ENCODE measurements at regions not wholly inside any gene's neighbourhood (a gene's known extent, or its start where the extent isn't known, plus 50 kb on each side); places are given as distances from the start of the nearest gene placed in this dataset.

- Histone ChIP-seq H2AFZ (ENCODE audit: low read depth, low read length, poor library complexity, severe bottlenecking) (no peak overlapping the region), H3K27me3 (ENCODE audit: insufficient read depth, low read length) (no peaks in the 10 kb centered on the region), H3K9me2 (ENCODE audit: insufficient read depth) (no peaks in the 10 kb centered on the region), H3K9ac (ENCODE audit: low read length) (no peak overlapping the region), H3K4me1 (ENCODE audit: control insufficient read depth in 1 of 2, insufficient read depth in 2 of 2, low read length in 2 of 2) (no peaks in the 10 kb centered on the region), H3K36me3 (ENCODE audit: control insufficient read depth in 1 of 2, insufficient read depth in 2 of 2, low read length in 2 of 2) (no peaks in the 10 kb centered on the region), H3K79me2 (ENCODE audit: insufficient read depth, low read length) (no peaks in the 10 kb centered on the region), H4K20me1 (ENCODE audit: insufficient read depth) (no peaks in the 10 kb centered on the region), H3K4me3 (replicated peaks in 1 of 2; ENCODE audit: low read depth in 1 of 2, low read length in 2 of 2) (no peak overlapping the region), H3K9me3 (ENCODE audit: control insufficient read depth in 1 of 2, insufficient read depth in 1 of 2, low read depth in 1 of 2, low read length in 2 of 2) (no peaks in the 10 kb centered on the region; a peak in 1 of 4 replicates), H3K27ac (ENCODE audit: low read depth, low read length) (no peak overlapping the region), H3K4me2 (ENCODE audit: low read length) (no peak overlapping the region)
- no peak for DNase-seq (ENCODE audit: low read depth, low spot score)
- ChIA-PET CTCF (no interaction called here), RAD21 (ENCODE audit: low non-redundant PET in 1 of 2, low total read pairs in 2 of 2, uncharacterized antibody in 2 of 2, unreplicated experiment in 2 of 2) (no interaction called here), POLR2A (no interaction called here)
- intact Hi-C loops (cut with micrococcal nuclease): no loop called here
- ATAC-seq: peak; percentile 47
- TF ChIP-seq REST (IDR thresholded peaks at IDR 0.05; ENCODE audit: low read depth) (no peak), ZNF274 (IDR thresholded peaks at IDR 0.05; ENCODE audit: low read depth, low read length) (no peak), CTCF (IDR thresholded peaks at IDR 0.05 in 2 of 3, conservative IDR thresholded peaks at IDR 0.05 in 1 of 3; ENCODE audit: borderline replicate concordance in 1 of 3, insufficient read depth in 1 of 3, low read depth in 2 of 3, low read length in 2 of 3) (no peak), RAD21 (IDR thresholded peaks at IDR 0.05; ENCODE audit: low read depth) (no peak), CEBPB (IDR thresholded peaks at IDR 0.05; ENCODE audit: low read depth) (no peak), CBX3 (IDR thresholded peaks at IDR 0.05; ENCODE audit: low read depth) (no peak), EZH2phosphoT487 (IDR thresholded peaks at IDR 0.05; ENCODE audit: borderline replicate concordance) (no peak), FOSL1 (IDR thresholded peaks at IDR 0.05; ENCODE audit: low read depth) (no peak), POLR2AphosphoS5 (IDR thresholded peaks at IDR 0.05; ENCODE audit: low read depth, low read length) (no peak), SRF (IDR thresholded peaks at IDR 0.05; ENCODE audit: low read depth) (no peak), YY1 (IDR thresholded peaks at IDR 0.05; ENCODE audit: extremely low read depth, insufficient replicate concordance, low read depth, low read length) (no peak), TCF7L2 (IDR thresholded peaks at IDR 0.05; ENCODE audit: borderline replicate concordance, extremely low read depth, insufficient read depth, insufficient read length) (no peak), EGR1 (IDR thresholded peaks at IDR 0.05; ENCODE audit: low read depth) (no peak)
- no TSS peak for BruUV-seq (replicated peaks)
Measured at GRCh38 chr10:35822316-35822715, 180.2 kb upstream of the FZD8 start.
